ENCODE measurements at regions not wholly inside any gene's neighbourhood (a gene's known extent, or its start where the extent isn't known, plus 50 kb on each side); places are given as distances from the start of the nearest gene placed in this dataset.

GRCh38 chrX:125394449-125394848 lies 74.8 kb downstream of the TEX13C start:
- no peak for TF ChIP-seq CTCF (IDR thresholded peaks at IDR 0.05)
- no peak overlapping the region for H3K27ac ChIP-seq

GRCh38 chrX:125395626-125396025 lies 76.0 kb downstream of the TEX13C start:
- DNase-seq (no peak), ATAC-seq (no peak)
- no peak overlapping the region for H3K4me3 ChIP-seq
- intact Hi-C loops (cut with DNase I) = no loop called here
- H3K27me3 ChIP-seq (ENCODE audit: low read depth) = no peaks in the 10 kb centered on the region
- no peaks in the 10 kb centered on the region for H3K9me3 ChIP-seq
- H3K4me1 ChIP-seq = no peaks in the 10 kb centered on the region
- no peak for TF ChIP-seq CTCF (IDR thresholded peaks at IDR 0.05)
- no peak overlapping the region for H3K27ac ChIP-seq
- no peaks in the 10 kb centered on the region for H3K36me3 ChIP-seq

More at GRCh38 chrX:125394449-125394848, 74.8 kb downstream of the TEX13C start:
- intact Hi-C loops (cut with DNase I) = no loop called here
- Histone ChIP-seq H3K4me1 (no peaks in the 10 kb centered on the region), H3K36me3 (no peaks in the 10 kb centered on the region), H3K4me3 (no peak overlapping the region), H3K27me3 (ENCODE audit: low read depth) (no peaks in the 10 kb centered on the region), H3K9me3 (no peaks in the 10 kb centered on the region)
- DNase-seq (no peak), ATAC-seq (no peak)

DNA sequence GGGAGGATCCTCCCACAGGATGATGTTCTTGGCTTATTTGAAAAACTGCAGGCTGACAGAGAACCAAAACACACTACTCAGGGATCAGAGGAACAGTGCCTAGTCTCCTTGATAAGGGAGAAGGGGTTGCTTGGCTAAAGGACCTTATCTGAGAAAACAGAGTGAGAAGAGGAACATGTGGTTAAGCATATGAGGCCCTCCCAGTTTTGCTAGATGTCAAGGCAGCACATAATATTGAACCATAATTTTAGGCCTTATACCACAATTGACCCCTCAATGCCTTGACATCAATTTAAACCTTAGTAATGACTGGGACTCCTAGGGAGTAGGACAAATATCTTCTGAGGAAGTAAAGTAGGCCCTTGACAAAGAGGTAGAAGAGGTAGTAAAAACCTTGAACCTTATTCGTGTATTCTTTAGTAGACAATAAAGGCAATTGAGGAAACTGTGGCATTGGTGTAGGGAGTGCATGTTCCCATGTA lies 79.3 kb downstream of the TEX13C start:
- ATAC-seq (no peak), DNase-seq (no peak)
- H3K27ac ChIP-seq = no peak overlapping the region
- intact Hi-C loops (cut with DNase I) = no loop called here
- no peaks in the 10 kb centered on the region for H3K9me3 ChIP-seq
- TF ChIP-seq CTCF (IDR thresholded peaks at IDR 0.05) = no peak
- no peaks in the 10 kb centered on the region for H3K36me3 ChIP-seq
- H3K4me3 ChIP-seq = no peak overlapping the region
- no peaks in the 10 kb centered on the region for H3K27me3 ChIP-seq (ENCODE audit: low read depth)
- no peaks in the 10 kb centered on the region for H3K4me1 ChIP-seq

DNA sequence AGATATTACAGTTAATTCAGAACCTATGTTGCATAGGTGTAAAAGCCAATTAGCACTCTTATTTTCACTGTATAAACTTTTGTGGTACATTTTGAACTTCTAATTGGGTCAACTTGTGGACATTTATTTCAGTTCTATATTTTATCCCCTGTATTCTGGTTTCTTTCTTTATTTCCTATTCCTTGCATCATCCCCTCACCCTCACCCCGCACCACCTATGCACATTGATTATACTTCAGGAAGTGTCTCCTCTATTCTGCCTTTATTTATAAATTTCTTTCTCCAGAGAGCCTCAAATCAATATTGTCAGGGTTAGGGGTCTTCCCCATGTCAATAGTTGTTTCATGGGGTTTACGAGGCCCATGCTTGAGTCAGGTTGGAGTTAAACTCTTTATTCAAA lies 83.1 kb downstream of the TEX13C start:
- H3K4me3 ChIP-seq = no peak overlapping the region

GRCh38 chrX:125404667-125405160 lies 85.0 kb downstream of the TEX13C start:
- no peak for TF ChIP-seq CTCF (IDR thresholded peaks at IDR 0.05)
- Histone ChIP-seq H3K27me3 (ENCODE audit: low read depth) (no peaks in the 10 kb centered on the region), H3K9me3 (no peaks in the 10 kb centered on the region), H3K4me1 (no peaks in the 10 kb centered on the region), H3K36me3 (no peaks in the 10 kb centered on the region), H3K4me3 (no peak overlapping the region), H3K27ac (no peak overlapping the region)
- intact Hi-C loops (cut with DNase I) = no loop called here
- ATAC-seq (no peak), DNase-seq (no peak)

More for the DNA sequence above, 83.1 kb downstream of the TEX13C start:
- H3K27me3 ChIP-seq (ENCODE audit: low read depth) = no peaks in the 10 kb centered on the region
- intact Hi-C loops (cut with DNase I) = no loop called here
- no peaks in the 10 kb centered on the region for H3K9me3 ChIP-seq
- no peaks in the 10 kb centered on the region for H3K36me3 ChIP-seq
- no peak overlapping the region for H3K27ac ChIP-seq
- H3K4me1 ChIP-seq = no peaks in the 10 kb centered on the region
- ATAC-seq (no peak), DNase-seq (no peak)
- TF ChIP-seq CTCF (IDR thresholded peaks at IDR 0.05) = no peak

DNA sequence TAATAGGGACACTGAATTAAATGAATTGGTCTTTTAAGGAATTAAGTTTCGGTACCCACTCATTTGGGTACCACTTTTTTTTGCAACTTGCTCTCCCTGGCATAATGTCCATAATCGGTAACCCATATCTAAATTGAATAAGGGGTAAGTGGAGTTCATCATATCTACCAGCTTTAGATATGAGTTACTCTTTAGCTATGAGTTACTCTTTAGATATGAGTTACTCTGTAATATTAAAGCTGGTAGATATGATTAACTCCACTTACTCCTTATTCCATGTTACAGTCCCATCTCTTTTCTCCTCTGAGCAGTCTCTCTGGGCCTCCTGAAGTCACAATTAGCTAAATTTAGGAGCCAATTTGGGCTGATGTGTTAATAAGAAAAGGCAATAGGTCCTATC lies 85.7 kb downstream of the TEX13C start:
- Histone ChIP-seq H3K27ac (no peak overlapping the region), H3K36me3 (no peaks in the 10 kb centered on the region), H3K4me1 (no peaks in the 10 kb centered on the region), H3K9me3 (no peaks in the 10 kb centered on the region), H3K27me3 (ENCODE audit: low read depth) (no peaks in the 10 kb centered on the region), H3K4me3 (no peak overlapping the region)
- TF ChIP-seq CTCF (IDR thresholded peaks at IDR 0.05) = no peak
- intact Hi-C loops (cut with DNase I) = no loop called here
- no peak for DNase-seq
- ATAC-seq = no peak

Data from lower lobe of right lung (tissue), 2 donors.